Neural progenitor cell (in vitro differentiated cells): ENCODE measurements at regions not wholly inside any gene's neighbourhood (a gene's known extent, or its start where the extent isn't known, plus 50 kb on each side); places are given as distances from the start of the nearest gene placed in this dataset.

Experiments used
- EZH2 ChIP-seq: fragments of 200-600 bp; sonication (generic); IDR thresholded peaks from 2 replicates; pipeline ENCODE4 v1.6.1; 2017; ENCODE audit warnings: antibody characterized with exemption, mild to moderate bottlenecking, moderate library complexity
- EZH2phosphoT487 ChIP-seq: fragments of 200-600 bp; sonication (generic); IDR thresholded peaks from 2 replicates; pipeline ENCODE4 v1.6.1; 2017; ENCODE audit warnings: antibody characterized with exemption
- TF ChIP-seq, protein P1 (sequence below): fragments of 200-600 bp; sonication (generic); IDR thresholded peaks from 2 replicates; pipeline ENCODE4 v1.5.1; 2017; ENCODE audit warnings: antibody characterized with exemption, mild to moderate bottlenecking

DNA sequence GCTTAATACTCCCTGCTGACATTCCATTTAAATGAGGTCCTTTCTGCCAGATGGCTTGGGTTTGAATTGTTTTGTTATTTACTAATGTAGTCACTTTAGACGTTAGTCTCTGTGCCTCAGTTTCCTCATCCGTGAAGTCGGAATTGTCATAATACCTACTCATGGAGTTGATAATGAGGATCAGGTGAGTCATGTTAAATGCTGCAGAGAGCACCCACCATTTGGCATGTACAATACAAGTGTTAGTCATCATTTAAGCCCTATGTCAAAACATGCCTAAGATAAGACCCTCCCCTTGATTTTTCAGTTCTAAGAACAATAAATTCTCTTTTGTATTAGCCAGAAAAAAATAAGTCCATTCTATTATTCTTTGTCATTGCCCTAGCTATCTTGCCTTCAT lies 534.8 kb upstream of the HTR2C start:
- TF ChIP-seq, protein P1, sequence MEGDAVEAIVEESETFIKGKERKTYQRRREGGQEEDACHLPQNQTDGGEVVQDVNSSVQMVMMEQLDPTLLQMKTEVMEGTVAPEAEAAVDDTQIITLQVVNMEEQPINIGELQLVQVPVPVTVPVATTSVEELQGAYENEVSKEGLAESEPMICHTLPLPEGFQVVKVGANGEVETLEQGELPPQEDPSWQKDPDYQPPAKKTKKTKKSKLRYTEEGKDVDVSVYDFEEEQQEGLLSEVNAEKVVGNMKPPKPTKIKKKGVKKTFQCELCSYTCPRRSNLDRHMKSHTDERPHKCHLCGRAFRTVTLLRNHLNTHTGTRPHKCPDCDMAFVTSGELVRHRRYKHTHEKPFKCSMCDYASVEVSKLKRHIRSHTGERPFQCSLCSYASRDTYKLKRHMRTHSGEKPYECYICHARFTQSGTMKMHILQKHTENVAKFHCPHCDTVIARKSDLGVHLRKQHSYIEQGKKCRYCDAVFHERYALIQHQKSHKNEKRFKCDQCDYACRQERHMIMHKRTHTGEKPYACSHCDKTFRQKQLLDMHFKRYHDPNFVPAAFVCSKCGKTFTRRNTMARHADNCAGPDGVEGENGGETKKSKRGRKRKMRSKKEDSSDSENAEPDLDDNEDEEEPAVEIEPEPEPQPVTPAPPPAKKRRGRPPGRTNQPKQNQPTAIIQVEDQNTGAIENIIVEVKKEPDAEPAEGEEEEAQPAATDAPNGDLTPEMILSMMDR = no peak
- TF ChIP-seq EZH2phosphoT487 = no peak
- no peak for TF ChIP-seq EZH2
